ENCODE measurements at regions not wholly inside any gene's neighbourhood (a gene's known extent, or its start where the extent isn't known, plus 50 kb on each side); places are given as distances from the start of the nearest gene placed in this dataset.

- TF ChIP-seq, protein P1, sequence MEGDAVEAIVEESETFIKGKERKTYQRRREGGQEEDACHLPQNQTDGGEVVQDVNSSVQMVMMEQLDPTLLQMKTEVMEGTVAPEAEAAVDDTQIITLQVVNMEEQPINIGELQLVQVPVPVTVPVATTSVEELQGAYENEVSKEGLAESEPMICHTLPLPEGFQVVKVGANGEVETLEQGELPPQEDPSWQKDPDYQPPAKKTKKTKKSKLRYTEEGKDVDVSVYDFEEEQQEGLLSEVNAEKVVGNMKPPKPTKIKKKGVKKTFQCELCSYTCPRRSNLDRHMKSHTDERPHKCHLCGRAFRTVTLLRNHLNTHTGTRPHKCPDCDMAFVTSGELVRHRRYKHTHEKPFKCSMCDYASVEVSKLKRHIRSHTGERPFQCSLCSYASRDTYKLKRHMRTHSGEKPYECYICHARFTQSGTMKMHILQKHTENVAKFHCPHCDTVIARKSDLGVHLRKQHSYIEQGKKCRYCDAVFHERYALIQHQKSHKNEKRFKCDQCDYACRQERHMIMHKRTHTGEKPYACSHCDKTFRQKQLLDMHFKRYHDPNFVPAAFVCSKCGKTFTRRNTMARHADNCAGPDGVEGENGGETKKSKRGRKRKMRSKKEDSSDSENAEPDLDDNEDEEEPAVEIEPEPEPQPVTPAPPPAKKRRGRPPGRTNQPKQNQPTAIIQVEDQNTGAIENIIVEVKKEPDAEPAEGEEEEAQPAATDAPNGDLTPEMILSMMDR (IDR thresholded peaks at IDR 0.05): no peak
- no peak for TF ChIP-seq POLR2A (IDR thresholded peaks at IDR 0.05)
- H3K27ac ChIP-seq: no peak overlapping the region
- intact Hi-C loops (cut with DNase I): no loop called here
- no peaks in the 10 kb centered on the region for H3K9me3 ChIP-seq
- no peak for DNase-seq
- no peaks in the 10 kb centered on the region for H3K4me1 ChIP-seq
- H3K4me3 ChIP-seq (replicated peaks in 1 of 3): no peak overlapping the region
- no peaks in the 10 kb centered on the region for H3K27me3 ChIP-seq
- H3K36me3 ChIP-seq: no peaks in the 10 kb centered on the region
Observed at GRCh38 chr13:89790696-89791095, 1556.8 kb upstream of the MIR17HG start.

- WGBS, 2 donors: 81 to 86% methylated on average over 2 of the region's 2 CpGs
- Histone ChIP-seq H3K9me3 (no peaks in the 10 kb centered on the region), H3K4me3 (replicated peaks in 1 of 3) (no peak overlapping the region), H3K27me3 (no peaks in the 10 kb centered on the region), H3K27ac (no peak overlapping the region), H3K36me3 (no peaks in the 10 kb centered on the region), H3K4me1 (no peaks in the 10 kb centered on the region)
- intact Hi-C loops (cut with DNase I): no loop called here
- DNase-seq: no peak
- TF ChIP-seq POLR2A (IDR thresholded peaks at IDR 0.05): no peak
- TF ChIP-seq, protein P1 (IDR thresholded peaks at IDR 0.05): no peak
Observed at GRCh38 chr13:89791971-89792630, 1555.4 kb upstream of the MIR17HG start.

DNA sequence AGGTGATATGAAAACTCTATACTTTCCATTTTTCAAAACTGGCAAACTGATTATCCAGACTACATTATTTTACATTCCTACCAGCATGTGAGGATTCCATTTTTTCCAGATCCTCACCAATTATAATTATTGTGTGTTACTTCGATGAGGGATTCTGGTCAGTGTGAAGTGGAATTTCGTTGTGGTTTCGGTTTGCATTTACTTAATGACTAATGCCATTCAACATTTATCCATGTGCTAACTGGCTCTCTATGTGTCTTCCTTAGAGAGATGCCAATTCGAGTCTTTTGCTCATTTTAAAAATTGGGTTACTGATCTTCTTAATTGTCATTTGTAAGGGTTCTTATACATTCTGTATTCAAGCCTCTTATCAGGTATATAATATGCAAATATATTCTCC is 1551.3 kb upstream of the MIR17HG start:
- H3K27me3 ChIP-seq: no peaks in the 10 kb centered on the region
- H3K27ac ChIP-seq: no peak overlapping the region
- intact Hi-C loops (cut with DNase I): no loop called here
- H3K9me3 ChIP-seq: no peaks in the 10 kb centered on the region
- no peaks in the 10 kb centered on the region for H3K36me3 ChIP-seq
- H3K4me3 ChIP-seq (replicated peaks in 1 of 3): no peak overlapping the region
- DNase-seq: no peak
- WGBS, 2 donors: 92 to 94% methylated on average over 4 of the region's 4 CpGs
- TF ChIP-seq, protein P1 (IDR thresholded peaks at IDR 0.05): no peak
- no peak for TF ChIP-seq POLR2A (IDR thresholded peaks at IDR 0.05)
- no peaks in the 10 kb centered on the region for H3K4me1 ChIP-seq

- H3K9me3 ChIP-seq: no peaks in the 10 kb centered on the region
- TF ChIP-seq, protein P1 (IDR thresholded peaks at IDR 0.05): no peak
- TF ChIP-seq POLR2A (IDR thresholded peaks at IDR 0.05): no peak
- no peak for DNase-seq
- intact Hi-C loops (cut with DNase I): no loop called here
- no peaks in the 10 kb centered on the region for H3K36me3 ChIP-seq
- no peak overlapping the region for H3K27ac ChIP-seq
- no peaks in the 10 kb centered on the region for H3K27me3 ChIP-seq
- no peak overlapping the region for H3K4me3 ChIP-seq (replicated peaks in 1 of 3)
- no peaks in the 10 kb centered on the region for H3K4me1 ChIP-seq
Observed at GRCh38 chr13:89803839-89804238, 1543.6 kb upstream of the MIR17HG start.

DNA sequence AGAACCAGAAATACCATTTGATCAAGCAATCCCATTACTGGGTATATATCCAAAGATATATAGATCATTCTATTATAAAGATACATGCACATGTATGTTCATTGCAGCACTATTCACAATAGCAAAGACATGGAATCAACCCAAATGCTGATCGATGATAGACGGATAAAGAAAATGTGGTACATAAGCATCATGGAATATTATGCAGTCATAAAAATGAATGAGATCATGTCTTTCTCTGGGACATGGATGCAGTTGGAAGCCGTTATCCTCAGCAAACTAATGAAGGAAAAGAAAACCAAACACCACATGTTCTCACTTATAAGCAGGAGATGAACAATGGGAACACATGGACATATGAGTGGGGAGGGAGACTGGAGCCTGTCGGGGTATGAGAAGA is 1540.9 kb upstream of the MIR17HG start:
- no peaks in the 10 kb centered on the region for H3K36me3 ChIP-seq
- WGBS, 2 donors: 86 to 88% methylated on average over 4 of the region's 4 CpGs
- H3K4me3 ChIP-seq (replicated peaks in 1 of 3): no peak overlapping the region
- no peaks in the 10 kb centered on the region for H3K4me1 ChIP-seq
- no peak for DNase-seq
- no peak overlapping the region for H3K27ac ChIP-seq
- no peaks in the 10 kb centered on the region for H3K9me3 ChIP-seq
- intact Hi-C loops (cut with DNase I): no loop called here
- no peaks in the 10 kb centered on the region for H3K27me3 ChIP-seq
- TF ChIP-seq POLR2A (IDR thresholded peaks at IDR 0.05): no peak
- TF ChIP-seq, protein P1 (IDR thresholded peaks at IDR 0.05): no peak

Data from thyroid gland (tissue), 4 donors.